NB4 (cell line): ENCODE measurements at regions not wholly inside any gene's neighbourhood (a gene's known extent, or its start where the extent isn't known, plus 50 kb on each side); places are given as distances from the start of the nearest gene placed in this dataset.

Experiments used
- DNase-seq: peaks from one replicate; pipeline ENCODE4 v3.0.0; 2010; ENCODE audit warnings: low read depth
- H3K4me3 ChIP-seq: one replicate; pipeline ENCODE4 v1.5.1; 2011; ENCODE audit warnings: mild to moderate bottlenecking, low read depth, low read length, moderate library complexity
- CTCF ChIP-seq: IDR thresholded peaks from one replicate; pipeline ENCODE4 v1.5.1; 2012; ENCODE audit warnings: low read depth, low read length
- MYC ChIP-seq: IDR thresholded peaks from 2 replicates; pipeline ENCODE4 v1.6.1; 2011; ENCODE audit warnings: low read depth, low read length
- POLR2A ChIP-seq: IDR thresholded peaks from 2 replicates; pipeline ENCODE4 v1.6.1; 2011; ENCODE audit warnings: mild to moderate bottlenecking; ENCODE audit not compliant: insufficient read length; ENCODE audit errors: extremely low read depth
- TF ChIP-seq, protein P1 (sequence below): IDR thresholded peaks from 2 replicates; pipeline ENCODE4 v1.6.1; 2011; ENCODE audit warnings: low read depth, low read length

- DNase-seq: no peak
- TF ChIP-seq CTCF (no peak), POLR2A (no peak), MYC (no peak)
- TF ChIP-seq, protein P1, sequence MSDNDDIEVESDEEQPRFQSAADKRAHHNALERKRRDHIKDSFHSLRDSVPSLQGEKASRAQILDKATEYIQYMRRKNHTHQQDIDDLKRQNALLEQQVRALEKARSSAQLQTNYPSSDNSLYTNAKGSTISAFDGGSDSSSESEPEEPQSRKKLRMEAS: no peak
- H3K4me3 ChIP-seq: no peak overlapping the region
Measured at GRCh38 chr3:148238421-148238821, 459.3 kb upstream of the AGTR1 start.

DNA sequence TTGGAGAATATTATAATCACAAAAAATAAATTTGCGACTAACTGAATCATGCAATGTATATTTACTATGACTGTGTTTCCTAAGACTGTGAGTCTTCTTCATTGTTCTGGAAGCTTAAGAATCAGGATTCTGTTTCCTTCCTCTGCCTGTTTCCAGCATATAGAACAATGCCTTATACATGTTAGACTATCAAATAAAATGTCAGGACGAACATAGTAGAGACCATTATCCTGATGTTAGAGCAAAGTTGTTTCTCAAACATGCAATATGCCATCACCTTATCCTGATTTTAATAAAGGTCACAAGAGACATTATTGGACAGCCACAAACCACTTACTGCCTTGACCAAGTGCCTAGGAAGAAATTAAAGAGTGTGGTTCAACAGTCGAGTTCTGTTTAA lies 457.4 kb upstream of the AGTR1 start:
- no peak for DNase-seq
- H3K4me3 ChIP-seq: no peak overlapping the region
- TF ChIP-seq, protein P1: no peak
- TF ChIP-seq CTCF (no peak), POLR2A (no peak), MYC (no peak)

DNA sequence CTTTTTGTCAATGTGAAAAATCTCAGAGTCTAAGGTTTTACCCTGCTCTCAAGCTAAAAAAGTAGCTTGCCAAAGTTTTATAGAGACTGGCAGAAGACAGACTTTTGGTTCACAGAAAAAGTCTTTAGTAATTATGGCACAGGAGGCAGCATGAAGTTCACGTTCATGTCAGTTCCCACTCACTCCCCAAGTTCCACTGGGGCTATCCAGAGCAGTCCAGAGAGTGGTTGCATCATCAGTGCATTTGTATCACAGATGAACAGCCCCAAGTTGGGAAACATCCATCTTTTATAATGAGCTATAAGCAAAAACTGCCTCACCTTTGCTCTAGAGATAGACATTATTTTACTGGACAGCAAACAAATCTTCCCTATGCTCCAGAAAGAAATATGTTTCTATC lies 454.1 kb upstream of the AGTR1 start:
- no peak for DNase-seq
- no peak overlapping the region for H3K4me3 ChIP-seq
- TF ChIP-seq POLR2A: no peak
- TF ChIP-seq, protein P1: no peak
- no peak for TF ChIP-seq MYC
- TF ChIP-seq CTCF: no peak

DNA sequence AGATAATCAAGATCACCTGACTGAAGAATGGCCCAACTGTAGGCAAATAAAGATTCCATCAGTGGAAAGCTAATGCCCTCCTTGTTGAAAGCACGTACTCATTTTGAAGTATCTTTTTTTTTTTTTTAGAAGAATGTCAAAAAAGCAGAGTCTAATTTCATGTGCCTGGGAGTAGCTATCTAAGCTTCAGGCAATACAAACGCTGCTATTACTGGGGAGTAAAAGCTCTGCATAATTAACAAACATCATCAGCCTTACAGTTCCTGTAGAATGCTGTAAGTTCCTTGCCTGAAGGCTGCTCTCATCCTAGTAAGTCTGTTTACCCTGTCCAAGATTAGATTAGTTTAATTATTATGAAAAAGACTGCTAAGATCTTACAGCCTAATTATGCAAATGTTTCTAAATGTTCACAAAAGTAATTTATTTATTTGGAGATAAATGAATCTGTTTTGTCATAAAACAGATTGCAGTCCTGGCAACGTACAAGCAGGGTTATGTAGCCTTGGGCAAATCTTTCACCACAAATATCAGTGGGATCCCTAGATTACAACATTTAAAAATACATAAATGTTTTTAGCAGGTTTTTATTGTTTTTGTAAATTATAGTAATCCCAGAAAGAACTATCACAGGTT lies 451.3 kb upstream of the AGTR1 start:
- no peak for DNase-seq
- TF ChIP-seq POLR2A (no peak), MYC (no peak)
- no peak overlapping the region for H3K4me3 ChIP-seq

- DNase-seq: no peak
- H3K4me3 ChIP-seq: no peak overlapping the region
- TF ChIP-seq, protein P1: no peak
- TF ChIP-seq POLR2A (no peak), MYC (no peak), CTCF (no peak)
Measured at GRCh38 chr3:148253713-148254112, 444.0 kb upstream of the AGTR1 start.

GRCh38 chr3:148254402-148254801 lies 443.3 kb upstream of the AGTR1 start:
- H3K4me3 ChIP-seq: no peak overlapping the region
- no peak for TF ChIP-seq MYC
- no peak for TF ChIP-seq POLR2A
- TF ChIP-seq, protein P1: no peak
- DNase-seq: no peak
